ENCODE measurements at regions not wholly inside any gene's neighbourhood (a gene's known extent, or its start where the extent isn't known, plus 50 kb on each side); places are given as distances from the start of the nearest gene placed in this dataset.

GRCh38 chr14:97704316-97704885, 907.2 kb downstream of the VRK1 start (continued):
- TF ChIP-seq ZHX1 (CRISPR knock-in tag; IDR thresholded peaks at IDR 0.05; ENCODE audit: low read depth): no peak

GRCh38 chr14:97705107-97705506, 907.9 kb downstream of the VRK1 start:
- no TSS peak for BruUV-seq (replicated peaks)
- Histone ChIP-seq H3K9me3 (ENCODE audit: low read length) (peaks cover 90% of the 10 kb centered on the region), H3K79me2 (ENCODE audit: insufficient read depth, low read length) (no peaks in the 10 kb centered on the region), H4K20me1 (ENCODE audit: insufficient read depth, low read length) (no peaks in the 10 kb centered on the region), H3K4me2 (ENCODE audit: low read depth, low read length) (no peak overlapping the region), H2AFZ (ENCODE audit: low read length) (no peak overlapping the region), H3K9ac (ENCODE audit: insufficient read depth, low read depth, low read length) (no peak overlapping the region), H3K36me3 (replicated peaks in 1 of 2; ENCODE audit: control insufficient read depth in 1 of 2, insufficient read depth in 2 of 2, low read length in 2 of 2) (no peaks in the 10 kb centered on the region), H3K4me1 (ENCODE audit: insufficient read depth, low read length) (no peaks in the 10 kb centered on the region), H3K27ac (ENCODE audit: extremely low read length, insufficient read depth, low read length) (no peak overlapping the region), H3K27me3 (ENCODE audit: control insufficient read depth in 1 of 2, insufficient read depth in 2 of 2, low read length in 2 of 2) (no peaks in the 10 kb centered on the region), H3K4me3 (replicated peaks in 1 of 3; ENCODE audit: insufficient read depth in 1 of 3, low read depth in 2 of 3, low read length in 3 of 3) (no peak overlapping the region)
- FAIRE-seq (no peak), DNase-seq (ENCODE audit: low spot score) (no peak), ATAC-seq (no peak)
- intact Hi-C loops (cut with micrococcal nuclease; ENCODE audit: unreplicated experiment): no loop called here
- ChIA-PET POLR2A (no interaction called here), CTCF (ENCODE audit: low intra/inter-chr PET ratio, low total read pairs) (no interaction called here)
- WGBS (ENCODE audit: low lambda C conversion rate): 0% methylated on average over 2 of the region's 2 CpGs
- TF ChIP-seq NFE2L2 (IDR thresholded peaks at IDR 0.05; ENCODE audit: low read length): peak; percentile 76
- peak; percentile 96 to 98 for TF ChIP-seq MAFK (conservative IDR thresholded peaks at IDR 0.05 in 1 of 2, IDR thresholded peaks at IDR 0.05 in 1 of 2; ENCODE audit: low read length in 2 of 2)
- peak; percentile 96 for TF ChIP-seq MAFF (IDR thresholded peaks at IDR 0.05; ENCODE audit: low read depth, low read length)
- no peak for TF ChIP-seq JUN (CRISPR knock-in tag; IDR thresholded peaks at IDR 0.05)
- TF ChIP-seq PHF5A (CRISPR knock-in tag; IDR thresholded peaks at IDR 0.05; ENCODE audit: low read depth, unreplicated experiment): no peak
- TF ChIP-seq ZFP36L1 (CRISPR knock-in tag; IDR thresholded peaks at IDR 0.05): no peak
- no peak for TF ChIP-seq TAF1 (CRISPR knock-in tag; IDR thresholded peaks at IDR 0.05)
- in situ Hi-C loops (cut with HindIII; ENCODE audit: extremely low pct_ligation_motif_present, low pct_unique_long_range_greater_than_20kb): no loop called here

Data from HepG2 (cell line).